ENCODE measurements at regions not wholly inside any gene's neighbourhood (a gene's known extent, or its start where the extent isn't known, plus 50 kb on each side); places are given as distances from the start of the nearest gene placed in this dataset.

DNA sequence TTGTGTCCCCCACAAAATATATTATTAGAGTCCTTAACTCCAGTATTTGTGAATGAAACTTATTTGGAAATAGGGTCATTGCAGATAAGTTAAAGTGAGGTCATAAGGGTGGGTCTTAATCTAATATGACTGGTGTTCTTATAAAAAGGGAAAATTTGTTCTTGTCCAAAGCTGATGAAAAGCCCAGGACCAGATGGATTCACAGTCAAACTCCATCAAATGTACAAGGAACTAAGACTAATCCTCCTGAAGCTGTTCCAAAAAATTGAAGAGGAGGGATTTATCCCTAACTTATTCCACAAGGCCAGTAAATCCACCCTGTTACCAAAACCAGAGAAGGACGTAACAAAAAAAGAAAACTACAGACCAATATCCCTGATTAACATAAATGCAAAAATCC, 56.4 kb upstream of the SLIT3 start:
- Mint-ChIP-seq H3K27me3 (peaks cover 1 to 34% (median 7%) of the 10 kb centered on the region in 5 donors), H3K27ac (peak overlapping the region in 1 of 10 donors; percentile 71), H3K4me1 (no peaks in the 10 kb centered on the region), H3K36me3 (no peaks in the 10 kb centered on the region), H3K4me3 (no peak overlapping the region), H3K9me3 (peaks cover 0 to 11% (median 0%) of the 10 kb centered on the region in 9 donors)
- POLR2A ChIA-PET: no interaction called here
- ATAC-seq (no peak), DNase-seq (no peak)

DNA sequence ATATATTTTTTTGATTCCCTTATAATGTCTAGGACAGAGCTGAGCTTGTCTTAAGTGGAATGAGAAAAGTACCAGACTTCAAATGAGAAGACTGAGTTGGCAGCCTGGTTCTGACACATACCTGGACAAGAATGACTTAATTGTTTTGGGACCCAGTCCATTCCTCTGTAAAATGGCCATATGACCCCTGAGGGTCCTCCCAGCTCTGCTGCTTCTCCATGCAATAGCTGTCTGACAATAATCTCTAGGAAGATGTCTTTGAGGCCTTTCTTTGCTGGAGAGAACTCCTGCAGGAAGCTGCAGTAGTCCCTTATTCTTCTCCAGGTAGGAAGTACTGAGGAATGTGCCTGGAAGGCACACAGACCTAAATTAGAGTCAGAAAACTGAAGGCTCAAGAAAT, 55.9 kb upstream of the SLIT3 start:
- POLR2A ChIA-PET: no interaction called here
- ATAC-seq (no peak), DNase-seq (no peak)
- H3K9me3 Mint-ChIP-seq: peaks cover 0 to 11% (median 0%) of the 10 kb centered on the region in 9 donors
- H3K4me1 Mint-ChIP-seq: no peaks in the 10 kb centered on the region
- no peaks in the 10 kb centered on the region for H3K36me3 Mint-ChIP-seq
- no peak overlapping the region for H3K4me3 Mint-ChIP-seq
- H3K27ac Mint-ChIP-seq: no peak overlapping the region
- H3K27me3 Mint-ChIP-seq: peaks cover 1 to 34% (median 7%) of the 10 kb centered on the region in 5 donors

DNA sequence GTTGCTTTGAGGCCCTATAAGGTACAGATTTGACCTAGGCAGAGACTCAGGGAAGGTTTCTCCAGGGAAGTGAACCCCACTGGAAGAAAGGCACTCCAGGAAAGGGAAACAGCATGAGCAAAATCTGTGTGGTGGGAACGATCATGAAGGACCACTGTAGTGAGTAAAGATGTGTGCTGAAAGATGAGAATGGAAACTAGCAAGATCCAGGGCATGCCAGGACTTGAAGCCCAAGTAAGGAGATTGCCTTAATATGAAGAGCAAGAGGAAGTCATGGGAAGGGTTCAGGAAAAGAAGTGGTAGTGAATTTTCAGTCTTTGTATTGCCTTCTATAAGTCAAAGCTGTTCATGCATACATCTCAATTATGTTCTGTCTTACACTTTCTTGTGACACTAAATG, 55.2 kb upstream of the SLIT3 start:
- POLR2A ChIA-PET: no interaction called here
- Mint-ChIP-seq H3K4me3 (no peak overlapping the region), H3K9me3 (peaks cover 0 to 11% (median 0%) of the 10 kb centered on the region in 9 donors), H3K36me3 (no peaks in the 10 kb centered on the region), H3K27ac (no peak overlapping the region), H3K4me1 (no peaks in the 10 kb centered on the region), H3K27me3 (peaks cover 1 to 34% (median 7%) of the 10 kb centered on the region in 5 donors)
- DNase-seq: no peak
- ATAC-seq: no peak

DNA sequence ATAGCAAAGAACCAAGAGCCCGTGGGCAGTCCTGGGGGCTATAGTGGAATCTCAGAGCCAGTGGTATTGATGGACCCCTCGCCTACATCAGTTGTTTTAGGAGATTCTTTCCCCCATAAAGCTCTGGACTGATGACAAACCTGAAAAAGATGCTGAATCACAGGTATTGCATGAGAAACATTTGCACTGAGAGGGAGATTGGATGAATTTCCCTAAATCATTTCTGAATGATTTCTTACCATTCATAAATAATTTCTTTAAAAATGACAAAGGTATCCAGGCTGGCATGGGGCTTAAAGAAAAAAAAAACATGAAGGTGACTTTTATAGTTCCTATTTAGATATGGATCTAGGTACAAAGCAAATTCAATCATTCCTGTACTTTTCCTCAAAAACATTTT, 54.0 kb upstream of the SLIT3 start:
- no peak for ATAC-seq
- Mint-ChIP-seq H3K27ac (no peak overlapping the region), H3K27me3 (peaks cover 0 to 34% (median 5%) of the 10 kb centered on the region in 5 donors), H3K4me3 (no peak overlapping the region), H3K4me1 (no peaks in the 10 kb centered on the region), H3K36me3 (no peaks in the 10 kb centered on the region), H3K9me3 (peaks cover 0 to 5% (median 0%) of the 10 kb centered on the region in 9 donors)
- POLR2A ChIA-PET: no interaction called here
- DNase-seq: no peak

DNA sequence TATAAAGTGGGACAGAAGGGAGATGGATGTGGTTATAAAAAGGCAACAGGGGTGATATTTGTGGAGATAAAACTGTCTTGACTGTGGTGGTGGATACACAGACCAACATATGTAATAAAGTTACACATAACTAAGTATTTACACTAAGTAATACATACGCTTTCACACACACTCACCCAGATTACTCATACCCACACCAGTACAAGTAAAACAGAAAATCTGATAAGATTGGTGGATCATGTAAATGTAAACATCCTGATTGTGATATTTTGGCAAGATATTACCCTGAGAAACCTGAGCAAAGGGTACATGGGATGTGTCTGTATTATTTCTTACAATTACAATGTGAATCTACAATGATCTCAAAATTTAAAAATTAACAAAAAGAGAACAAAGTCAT, 53.3 kb upstream of the SLIT3 start:
- H3K9me3 Mint-ChIP-seq: peaks cover 0 to 3% (median 0%) of the 10 kb centered on the region in 9 donors
- H3K27me3 Mint-ChIP-seq: peaks cover 0 to 34% (median 4%) of the 10 kb centered on the region in 5 donors
- DNase-seq: no peak
- ATAC-seq: no peak
- no peaks in the 10 kb centered on the region for H3K36me3 Mint-ChIP-seq
- no peak overlapping the region for H3K4me3 Mint-ChIP-seq
- H3K4me1 Mint-ChIP-seq: no peaks in the 10 kb centered on the region
- POLR2A ChIA-PET: no interaction called here
- no peak overlapping the region for H3K27ac Mint-ChIP-seq

DNA sequence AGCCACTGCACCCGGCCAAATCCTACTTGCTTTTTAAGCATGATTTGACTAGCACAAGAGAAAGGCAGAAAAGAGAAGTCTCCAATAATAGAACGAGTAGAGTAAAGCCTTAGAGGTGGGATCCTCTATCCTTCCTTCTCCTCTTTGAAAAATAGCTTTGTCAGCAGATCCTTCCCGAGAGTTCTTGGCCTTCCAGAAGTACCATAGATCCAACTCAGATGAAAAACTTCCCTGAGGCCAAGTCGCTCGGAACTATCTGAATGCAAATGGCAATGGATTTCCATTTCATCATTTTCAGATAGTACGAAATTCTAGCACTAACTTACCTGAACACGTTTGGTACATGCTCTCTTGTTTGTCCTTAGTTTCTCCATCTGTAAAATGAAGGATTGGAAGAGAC, 52.0 kb upstream of the SLIT3 start:
- Mint-ChIP-seq H3K4me1 (no peaks in the 10 kb centered on the region), H3K27me3 (peaks cover 0 to 32% (median 4%) of the 10 kb centered on the region in 5 donors), H3K27ac (no peak overlapping the region), H3K36me3 (no peaks in the 10 kb centered on the region), H3K4me3 (no peak overlapping the region), H3K9me3 (peaks cover 0 to 3% (median 0%) of the 10 kb centered on the region in 9 donors)
- ATAC-seq (no peak), DNase-seq (no peak)
- POLR2A ChIA-PET: no interaction called here

DNA sequence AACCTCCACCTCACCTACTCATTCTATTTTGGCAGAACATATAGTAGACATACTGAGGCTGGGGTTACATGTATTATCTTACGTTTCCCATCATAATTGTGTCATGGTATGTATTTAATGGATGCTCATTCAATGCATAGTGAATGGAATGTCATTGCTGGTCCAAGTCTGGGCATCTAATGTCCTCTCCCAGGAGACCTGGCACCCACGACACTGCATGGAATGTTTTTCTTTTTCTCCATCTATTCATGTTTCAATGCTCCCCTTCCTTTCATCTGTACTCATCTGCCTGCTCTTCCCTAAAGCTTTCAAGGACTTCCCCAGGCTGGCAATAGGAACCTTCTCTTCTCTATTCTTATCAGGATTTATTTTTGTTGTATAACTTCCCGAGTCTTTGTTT, 50.8 kb upstream of the SLIT3 start:
- no peak overlapping the region for H3K4me3 Mint-ChIP-seq
- no peak overlapping the region for H3K27ac Mint-ChIP-seq
- peaks cover 0 to 3% (median 0%) of the 10 kb centered on the region in 9 donors for H3K9me3 Mint-ChIP-seq
- no peak for ATAC-seq
- POLR2A ChIA-PET: no interaction called here
- H3K4me1 Mint-ChIP-seq: no peaks in the 10 kb centered on the region
- H3K36me3 Mint-ChIP-seq: no peaks in the 10 kb centered on the region
- H3K27me3 Mint-ChIP-seq: peaks cover 0 to 29% (median 4%) of the 10 kb centered on the region in 5 donors
- DNase-seq: no peak

DNA sequence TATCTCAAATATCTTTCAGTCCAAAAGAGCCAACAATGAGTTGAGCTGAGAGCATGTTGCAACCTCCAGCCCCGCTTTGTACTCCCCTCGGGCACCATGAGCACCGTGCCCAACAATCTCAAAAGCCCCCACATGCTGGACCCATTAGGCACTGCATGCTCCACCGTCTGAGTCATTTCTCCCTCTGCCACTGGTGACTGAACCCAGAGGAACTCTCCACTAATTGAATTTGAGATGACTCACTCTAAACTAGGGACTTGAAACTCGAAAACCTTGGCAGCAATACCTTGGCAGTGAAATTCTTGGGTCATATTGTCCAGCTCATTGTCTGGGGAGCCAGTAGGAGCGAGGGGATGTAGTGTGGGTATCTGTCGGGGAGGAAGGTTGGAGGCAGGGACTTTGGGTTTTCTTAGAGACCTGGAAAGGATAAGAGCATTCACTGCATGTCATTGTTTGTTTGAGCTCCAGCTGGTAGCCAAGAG, 49.9 kb upstream of the SLIT3 start:
- H3K36me3 Mint-ChIP-seq: no peaks in the 10 kb centered on the region
- H3K4me3 Mint-ChIP-seq: no peak overlapping the region
- ATAC-seq (no peak), DNase-seq (no peak)
- no peak overlapping the region for H3K27ac Mint-ChIP-seq
- H3K9me3 Mint-ChIP-seq: peaks cover 0 to 3% (median 0%) of the 10 kb centered on the region in 9 donors
- H3K4me1 Mint-ChIP-seq: no peaks in the 10 kb centered on the region
- H3K27me3 Mint-ChIP-seq: peaks cover 0 to 25% (median 4%) of the 10 kb centered on the region in 5 donors
- POLR2A ChIA-PET: no interaction called here

All from naive thymus-derived CD8-positive, alpha-beta T cell (primary cell).